IMR-90 (cell line): ENCODE measurements at regions not wholly inside any gene's neighbourhood (a gene's known extent, or its start where the extent isn't known, plus 50 kb on each side); places are given as distances from the start of the nearest gene placed in this dataset.

Source experiments
- ATAC-seq: fragments of 200-7000 bp; cut with Tn5 transposase; 2 replicates; pipeline ENCODE4 v1.9.1; 2020; ENCODE audit warnings: low read depth, mild to moderate bottlenecking, moderate library complexity
- BruUV-seq: library from RNA; stranded (reverse); fragments of 400-500 nt; replicated peaks from 2 replicates; lab custom pipeline; 2021; lab: Mats Ljungman, UMichigan
- CTCF ChIA-PET: fragments of 300-600 bp; formaldehyde crosslinking; extraction: SDS; loops from one replicate; lab custom pipeline; 2021; ENCODE audit warnings: antibody characterized with exemption; lab: Yijun Ruan, JAX
- POLR2A ChIA-PET: fragments of 300-600 bp; sonication (Branson Sonifier 250); formaldehyde crosslinking; loops from one replicate; lab custom pipeline; 2022; ENCODE audit warnings: antibody characterized with exemption; ENCODE audit not compliant: unreplicated experiment; lab: Charles Lee
- DNase-seq: peaks from one replicate; pipeline ENCODE4 v3.0.0; 2013
- H2AFZ ChIP-seq: replicated peaks from 2 replicates; pipeline ENCODE3; 2013; ENCODE audit warnings: low read length, mild to moderate bottlenecking; ENCODE audit not compliant: poor library complexity
- H2AK5ac ChIP-seq: 2 replicates; pipeline ENCODE4 v1.6.1; 2013; ENCODE audit warnings: low read depth, low read length, inconsistent platforms
- H2AK9ac ChIP-seq: replicated peaks from 2 replicates; pipeline ENCODE3; 2013; ENCODE audit warnings: mild to moderate bottlenecking, low read depth, low read length, moderate library complexity; ENCODE audit not compliant: poor library complexity
- H2BK120ac ChIP-seq: 2 replicates; pipeline ENCODE4 v1.6.1; 2013; ENCODE audit warnings: low read depth, low read length, inconsistent platforms
- H2BK15ac ChIP-seq: 3 replicates; pipeline ENCODE4 v1.6.1; 2013; ENCODE audit warnings: low read depth, low read length, inconsistent platforms
- H2BK20ac ChIP-seq: 2 replicates; pipeline ENCODE4 v1.6.1; 2013; ENCODE audit warnings: low read depth, mild to moderate bottlenecking, inconsistent platforms, low read length, moderate library complexity
- H2BK5ac ChIP-seq: 2 replicates; pipeline ENCODE4 v1.6.1; 2013; ENCODE audit warnings: mild to moderate bottlenecking, low read depth, low read length, inconsistent platforms; ENCODE audit not compliant: poor library complexity, severe bottlenecking
- H3K14ac ChIP-seq: replicated peaks from 2 replicates; pipeline ENCODE4 v1.6.1; 2013; ENCODE audit warnings: low read depth, low read length, inconsistent platforms
- H3K18ac ChIP-seq: 2 replicates; pipeline ENCODE4 v1.6.1; 2013; ENCODE audit warnings: low read depth, low read length, control low read depth
- H3K23ac ChIP-seq: 2 replicates; pipeline ENCODE4 v1.6.1; 2013; ENCODE audit warnings: low read depth, low read length, inconsistent platforms
- H3K27ac ChIP-seq: 2 replicates; pipeline ENCODE4 v1.5.1; 2013; ENCODE audit warnings: mild to moderate bottlenecking, control low read depth, low read length; ENCODE audit not compliant: insufficient read depth
- H3K27me3 ChIP-seq: 2 replicates; pipeline ENCODE4 v1.6.1; 2013; ENCODE audit warnings: low read length; ENCODE audit not compliant: control insufficient read depth, insufficient read depth
- H3K36me3 ChIP-seq: 2 replicates; pipeline ENCODE4 v1.6.1; 2013; ENCODE audit warnings: low read length, mixed read lengths; ENCODE audit not compliant: control insufficient read depth, insufficient read depth
- H3K4ac ChIP-seq: 2 replicates; pipeline ENCODE4 v1.6.1; 2013; ENCODE audit warnings: low read depth, low read length, inconsistent platforms
- H3K4me1 ChIP-seq: 2 replicates; pipeline ENCODE4 v1.6.1; 2013; ENCODE audit warnings: low read length, mixed read lengths; ENCODE audit not compliant: control insufficient read depth, insufficient read depth
- H3K4me2 ChIP-seq: 2 replicates; pipeline ENCODE4 v1.6.1; 2013; ENCODE audit warnings: low read depth, mild to moderate bottlenecking, control low read depth, low read length, moderate library complexity
- H3K4me3 ChIP-seq: 2 replicates; pipeline ENCODE4 v1.5.1; 2013; ENCODE audit warnings: low read depth, mild to moderate bottlenecking, control low read depth, low read length, moderate library complexity; ENCODE audit not compliant: insufficient read depth
- H3K56ac ChIP-seq: 2 replicates; pipeline ENCODE4 v1.6.1; 2013; ENCODE audit warnings: low read length, inconsistent platforms; ENCODE audit not compliant: insufficient read depth; ENCODE audit errors: extremely low read depth
- H3K79me1 ChIP-seq, 2 experiments: 2 replicates each; pipeline ENCODE4 v1.6.1; 2013; ENCODE audit warnings: low read length in 2 of 2, inconsistent platforms in 1 of 2, low read depth in 1 of 2
- H3K9ac ChIP-seq: 2 replicates; pipeline ENCODE4 v1.6.1; 2013; ENCODE audit warnings: low read depth, low read length, control low read depth
- H3K9me1 ChIP-seq: 2 replicates; pipeline ENCODE4 v1.6.1; 2013; ENCODE audit warnings: low read length, inconsistent platforms; ENCODE audit not compliant: insufficient read depth
- H3K9me3 ChIP-seq: 2 replicates; pipeline ENCODE4 v1.6.1; 2013; ENCODE audit warnings: low read length; ENCODE audit not compliant: control insufficient read depth, insufficient read depth
- H4K20me1 ChIP-seq: 2 replicates; pipeline ENCODE4 v1.6.1; 2013; ENCODE audit warnings: low read length, inconsistent platforms; ENCODE audit not compliant: insufficient read depth
- H4K5ac ChIP-seq: 2 replicates; pipeline ENCODE4 v1.6.1; 2013; ENCODE audit warnings: mild to moderate bottlenecking, low read depth, low read length, control low read depth
- H4K8ac ChIP-seq, 2 experiments: 2 replicates each; pipeline ENCODE4 v1.6.1; 2013; ENCODE audit warnings: low read depth in 2 of 2, low read length in 2 of 2, control low read depth in 1 of 2, inconsistent platforms in 1 of 2
- H4K91ac ChIP-seq: 2 replicates; pipeline ENCODE4 v1.6.1; 2013; ENCODE audit warnings: low read depth, low read length, inconsistent platforms; ENCODE audit not compliant: insufficient read depth
- BHLHE40 ChIP-seq: fragments of 150-350 bp; IDR thresholded peaks from 2 replicates; pipeline ENCODE4 v1.6.1; 2016; ENCODE audit warnings: mild to moderate bottlenecking, low read depth, low read length
- CEBPB ChIP-seq: IDR thresholded peaks from 2 replicates; pipeline ENCODE4 v1.6.1; 2012; ENCODE audit warnings: low read depth, low read length, improper control_type of control experiment
- CHD1 ChIP-seq: IDR thresholded peaks from 2 replicates; pipeline ENCODE4 v1.6.1; 2012; ENCODE audit warnings: low read depth, low read length, improper control_type of control experiment
- CTCF ChIP-seq: conservative IDR thresholded peaks from 2 replicates; pipeline ENCODE4 v1.5.1; 2012; ENCODE audit warnings: mild to moderate bottlenecking, low read depth, low read length, improper control_type of control experiment
- ELK1 ChIP-seq: fragments of 150-350 bp; IDR thresholded peaks from 2 replicates; pipeline ENCODE4 v1.6.1; 2016; ENCODE audit warnings: low read depth, mild to moderate bottlenecking, low read length, moderate library complexity, borderline replicate concordance
- MAFK ChIP-seq: IDR thresholded peaks from 2 replicates; pipeline ENCODE4 v1.6.1; 2012; ENCODE audit warnings: low read depth, low read length, improper control_type of control experiment
- MAZ ChIP-seq: IDR thresholded peaks from 2 replicates; pipeline ENCODE4 v1.6.1; 2012; ENCODE audit warnings: low read depth, mild to moderate bottlenecking, low read length, improper control_type of control experiment, moderate library complexity, borderline replicate concordance
- MXI1 ChIP-seq: IDR thresholded peaks from 2 replicates; pipeline ENCODE4 v1.6.1; 2012; ENCODE audit warnings: low read depth, mild to moderate bottlenecking, low read length, moderate library complexity, borderline replicate concordance
- NFE2L2 ChIP-seq: fragments of 150-350 bp; IDR thresholded peaks from 2 replicates; pipeline ENCODE4 v1.6.1; 2016; ENCODE audit warnings: low read depth, mild to moderate bottlenecking, low read length
- POLR2A ChIP-seq: IDR thresholded peaks from 2 replicates; pipeline ENCODE4 v1.6.1; 2012; ENCODE audit warnings: mild to moderate bottlenecking, low read depth, low read length
- RAD21 ChIP-seq: IDR thresholded peaks from 2 replicates; pipeline ENCODE4 v1.6.1; 2012; ENCODE audit warnings: low read length, improper control_type of control experiment
- RCOR1 ChIP-seq: IDR thresholded peaks from 2 replicates; pipeline ENCODE4 v1.6.1; 2012; ENCODE audit warnings: mild to moderate bottlenecking, low read length, improper control_type of control experiment; ENCODE audit not compliant: insufficient replicate concordance
- RFX5 ChIP-seq: IDR thresholded peaks from 2 replicates; pipeline ENCODE4 v1.8.0; 2012; ENCODE audit warnings: low read depth, mild to moderate bottlenecking, low read length, moderate library complexity
- SMC3 ChIP-seq: fragments of 150-350 bp; IDR thresholded peaks from 2 replicates; pipeline ENCODE4 v1.6.1; 2016; ENCODE audit warnings: low read depth, mild to moderate bottlenecking, antibody characterized with exemption, low read length, moderate library complexity
- USF2 ChIP-seq: fragments of 150-350 bp; IDR thresholded peaks from 2 replicates; pipeline ENCODE4 v1.6.1; 2017; ENCODE audit warnings: mild to moderate bottlenecking, antibody characterized with exemption, low read length, low read depth
- WGBS, 2 experiments: methylation state at CpG; one replicate each; pipeline versions ENCODE4 v1.1.5 to v1.1.7; 2013; ENCODE audit warnings: missing lambda C conversion rate in 2 of 2; ENCODE audit not compliant: insufficient read length in 1 of 2; ENCODE audit errors: extremely low coverage in 2 of 2; 5-methylcytosine and 5-hydroxymethylcytosine counted together
- dilution Hi-C: fragments of 300-500 bp; cut with HindIII; formaldehyde crosslinking; loops from one replicate; pipeline ENCODE4 v1.14.3; 2018; ENCODE audit warnings: low sequenced_read_pairs; ENCODE audit not compliant: unreplicated experiment
- in situ Hi-C: fragments of 300-500 bp; cut with MboI; formaldehyde crosslinking; loops from 3 replicates; pipeline ENCODE4 v1.14.3; 2019; ENCODE audit warnings: low sequenced_read_pairs, inconsistent platforms, mixed read lengths
- intact Hi-C: fragments of 100-400 bp; cut with micrococcal nuclease; formaldehyde crosslinking; loops from 2 replicates; pipeline ENCODE4 v1.10.0; 2022

GRCh38 chr7:81839708-81840369 is 70.0 kb upstream of the HGF start:
- H3K56ac ChIP-seq = no peak overlapping the region
- H3K9me3 ChIP-seq = no peaks in the 10 kb centered on the region
- no peak overlapping the region for H2AFZ ChIP-seq
- ChIA-PET CTCF (no interaction called here), POLR2A (no interaction called here)
- H4K91ac ChIP-seq = no peak overlapping the region
- no peak overlapping the region for H2BK5ac ChIP-seq
- TF ChIP-seq RCOR1 (no peak), RAD21 (no peak), RFX5 (no peak), MAZ (no peak), CHD1 (no peak), CTCF (no peak), MAFK (no peak), USF2 (no peak), POLR2A (no peak), BHLHE40 (no peak), MXI1 (no peak), ELK1 (no peak), CEBPB (no peak), SMC3 (no peak), NFE2L2 (no peak)
- H3K27ac ChIP-seq = no peak overlapping the region
- no TSS peak for BruUV-seq
- H2BK15ac ChIP-seq = no peak overlapping the region
- H3K18ac ChIP-seq = no peak overlapping the region
- in situ Hi-C loops (no loop called here), dilution Hi-C loops (no loop called here), intact Hi-C loops (no loop called here)
- no peaks in the 10 kb centered on the region for H3K79me1 ChIP-seq
- H2AK9ac ChIP-seq = no peak overlapping the region
- ATAC-seq (no peak), DNase-seq (no peak)
- H3K4me3 ChIP-seq = no peak overlapping the region
- no peak overlapping the region for H3K9ac ChIP-seq
- no peaks in the 10 kb centered on the region for H3K36me3 ChIP-seq
- no peaks in the 10 kb centered on the region for H4K20me1 ChIP-seq
- no peak overlapping the region for H3K4ac ChIP-seq
- no peaks in the 10 kb centered on the region for H3K27me3 ChIP-seq
- no peak overlapping the region for H2AK5ac ChIP-seq
- no peak overlapping the region for H3K4me2 ChIP-seq
- no peak overlapping the region for H4K8ac ChIP-seq
- H4K5ac ChIP-seq = no peak overlapping the region
- H3K4me1 ChIP-seq = no peaks in the 10 kb centered on the region
- no peaks in the 10 kb centered on the region for H3K9me1 ChIP-seq
- H3K14ac ChIP-seq = no peak overlapping the region
- H2BK20ac ChIP-seq = no peak overlapping the region
- no peak overlapping the region for H3K23ac ChIP-seq
- no peak overlapping the region for H2BK120ac ChIP-seq
- no CpG with 5 or more reads among the region's 6 CpGs for WGBS, 2 experiments
